HG02763 (cell line): ENCODE measurements at regions not wholly inside any gene's neighbourhood (a gene's known extent, or its start where the extent isn't known, plus 50 kb on each side); places are given as distances from the start of the nearest gene placed in this dataset.
A peak's percentile ranks its signal among the peaks of the same experiment; 100 is the strongest.

Experiments used
- ATAC-seq: cut with Tn5 transposase; IDR thresholded peaks from one replicate; pipeline ENCODE4 v1.9.1; 2021; ENCODE audit warnings: mild to moderate bottlenecking, moderate library complexity; ENCODE audit not compliant: unreplicated experiment

- ATAC-seq, result no peak
Measured at GRCh38 chr9:109937861-109938453, 158.0 kb downstream of the PALM2AKAP2 start.

GRCh38 chr9:109939698-109940342, 159.8 kb downstream of the PALM2AKAP2 start:
- no peak for ATAC-seq

- no peak for ATAC-seq
Measured at GRCh38 chr9:109940561-109940960, 160.6 kb downstream of the PALM2AKAP2 start.

- ATAC-seq, result no peak
Measured at GRCh38 chr9:109941771-109942170, 161.8 kb downstream of the PALM2AKAP2 start.

- no peak for ATAC-seq
Measured at GRCh38 chr9:109945573-109945972, 165.6 kb downstream of the PALM2AKAP2 start.

- ATAC-seq, result no peak
Measured at GRCh38 chr9:109948453-109948852, 168.5 kb downstream of the PALM2AKAP2 start.

- ATAC-seq, result no peak
Measured at GRCh38 chr9:109950710-109951443, 170.9 kb downstream of the PALM2AKAP2 start.

- ATAC-seq, result no peak
Measured at GRCh38 chr9:109953300-109953699, 173.3 kb downstream of the PALM2AKAP2 start.

- no peak for ATAC-seq
Measured at GRCh38 chr9:109953813-109954497, 174.0 kb downstream of the PALM2AKAP2 start.

- ATAC-seq, result no peak
Measured at GRCh38 chr9:109956717-109957440, 176.9 kb downstream of the PALM2AKAP2 start.

GRCh38 chr9:109959679-109960078, 179.7 kb downstream of the PALM2AKAP2 start:
- no peak for ATAC-seq

GRCh38 chr9:109961626-109962025, 181.6 kb downstream of the PALM2AKAP2 start:
- ATAC-seq, result no peak

GRCh38 chr9:109962215-109962614, 182.2 kb downstream of the PALM2AKAP2 start:
- ATAC-seq, result no peak

GRCh38 chr9:109963079-109963478, 183.1 kb downstream of the PALM2AKAP2 start:
- no peak for ATAC-seq

GRCh38 chr9:109966643-109967368, 186.8 kb downstream of the PALM2AKAP2 start:
- no peak for ATAC-seq

GRCh38 chr9:109967651-109968642, 187.9 kb downstream of the PALM2AKAP2 start:
- ATAC-seq, result peak; percentile 31

- ATAC-seq, result no peak
Measured at GRCh38 chr9:109969011-109969410, 189.0 kb downstream of the PALM2AKAP2 start.

- ATAC-seq, result no peak
Measured at GRCh38 chr9:109969573-109970237, 189.7 kb downstream of the PALM2AKAP2 start.
